ENCODE measurements at regions not wholly inside any gene's neighbourhood (a gene's known extent, or its start where the extent isn't known, plus 50 kb on each side); places are given as distances from the start of the nearest gene placed in this dataset.

DNA sequence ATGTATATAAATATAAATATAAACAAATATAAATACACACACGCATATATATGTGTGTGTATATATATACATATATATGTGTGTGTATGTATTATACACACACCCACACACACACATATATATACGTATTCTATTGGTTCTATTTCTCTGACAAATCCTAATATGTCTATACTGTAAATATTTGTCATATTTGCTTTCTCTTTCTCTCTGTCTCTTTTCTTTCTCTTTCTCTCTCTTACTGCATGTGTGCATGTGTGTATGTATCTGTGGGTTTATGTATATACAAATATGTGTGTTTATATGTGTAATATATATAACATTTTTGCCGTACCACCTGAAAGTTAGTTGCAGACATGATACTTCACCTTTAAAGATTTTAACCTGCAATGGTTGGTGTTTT is 174.2 kb upstream of the PLEKHG7 start:
- no peak for TF ChIP-seq GATA2 (IDR thresholded peaks at IDR 0.05; ENCODE audit: low read depth, low read length)
- TF ChIP-seq GATA3 (IDR thresholded peaks at IDR 0.05; ENCODE audit: low read depth, low read length) = no peak
